Mucosa of descending colon (tissue), 3 donors: ENCODE measurements at regions not wholly inside any gene's neighbourhood (a gene's known extent, or its start where the extent isn't known, plus 50 kb on each side); places are given as distances from the start of the nearest gene placed in this dataset.

ENCODE experiments used
- ATAC-seq: fragments of 200-7000 bp; cut with Tn5 transposase; one replicate; pipeline ENCODE4 v1.9.1; 2020; ENCODE audit warnings: mild to moderate bottlenecking, moderate library complexity
- DNase-seq, 3 donors: peaks; one replicate each; pipeline ENCODE4 v3.0.0-alpha.2; 2020
- H3K36me3 ChIP-seq: fragments of 200-600 bp; one replicate; pipeline ENCODE4 v1.8.0; 2021; ENCODE audit warnings: low read depth, mild to moderate bottlenecking
- H3K4me1 ChIP-seq: fragments of 200-600 bp; one replicate; pipeline ENCODE4 v1.8.0; 2021; ENCODE audit warnings: low read depth, mild to moderate bottlenecking
- H3K4me3 ChIP-seq: fragments of 200-600 bp; one replicate; pipeline ENCODE4 v1.8.0; 2021; ENCODE audit warnings: mild to moderate bottlenecking
- H3K9me3 ChIP-seq: fragments of 200-600 bp; one replicate; pipeline ENCODE4 v1.8.0; 2021; ENCODE audit warnings: mild to moderate bottlenecking
- CTCF ChIP-seq: fragments of 200-600 bp; IDR thresholded peaks from one replicate; pipeline ENCODE4 v1.8.0; 2022; ENCODE audit warnings: antibody characterized with exemption, mild to moderate bottlenecking
- intact Hi-C, 2 donors: fragments of 100-400 bp; cut with DNase I in 1 of 2; cut with micrococcal nuclease in 1 of 2; formaldehyde crosslinking; loops; one replicate each; pipeline versions ENCODE4 v1.11.0 to v1.11.1; 2022; cut with DNase I, micrococcal nuclease
- donor health status: DM: no; HTN: no; CAD: no; lungs with moderate emphysema.
- donor health status: DM: no; HTN: no; CAD: no.
- donor health status: DM: no; HTN: yes; CAD: no.

DNA sequence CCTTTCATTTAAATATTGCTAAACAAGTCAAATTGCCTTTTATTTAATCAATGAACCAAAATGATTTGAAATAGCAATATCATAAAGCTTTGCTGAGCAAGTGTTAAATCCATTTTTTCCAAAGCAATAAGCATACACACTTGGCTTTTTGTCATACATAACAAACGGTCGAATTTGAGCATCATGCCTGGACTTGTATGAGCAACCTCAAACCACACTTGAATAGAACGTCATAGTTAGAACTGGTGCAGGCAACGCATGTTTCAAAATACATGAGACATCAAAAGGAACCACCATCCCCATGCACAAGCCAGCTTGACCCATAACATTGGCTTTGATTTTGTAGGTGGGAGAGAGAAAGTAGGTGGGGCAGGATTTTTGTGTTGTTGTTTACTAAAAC lies 812.3 kb upstream of the FRG1 start:
- Histone ChIP-seq H3K36me3 (no peaks in the 10 kb centered on the region), H3K4me3 (no peak overlapping the region), H3K9me3 (no peaks in the 10 kb centered on the region), H3K4me1 (no peaks in the 10 kb centered on the region)
- no peak for TF ChIP-seq CTCF
- DNase-seq (no peak), ATAC-seq (no peak)
- intact Hi-C loops = no loop called here

DNA sequence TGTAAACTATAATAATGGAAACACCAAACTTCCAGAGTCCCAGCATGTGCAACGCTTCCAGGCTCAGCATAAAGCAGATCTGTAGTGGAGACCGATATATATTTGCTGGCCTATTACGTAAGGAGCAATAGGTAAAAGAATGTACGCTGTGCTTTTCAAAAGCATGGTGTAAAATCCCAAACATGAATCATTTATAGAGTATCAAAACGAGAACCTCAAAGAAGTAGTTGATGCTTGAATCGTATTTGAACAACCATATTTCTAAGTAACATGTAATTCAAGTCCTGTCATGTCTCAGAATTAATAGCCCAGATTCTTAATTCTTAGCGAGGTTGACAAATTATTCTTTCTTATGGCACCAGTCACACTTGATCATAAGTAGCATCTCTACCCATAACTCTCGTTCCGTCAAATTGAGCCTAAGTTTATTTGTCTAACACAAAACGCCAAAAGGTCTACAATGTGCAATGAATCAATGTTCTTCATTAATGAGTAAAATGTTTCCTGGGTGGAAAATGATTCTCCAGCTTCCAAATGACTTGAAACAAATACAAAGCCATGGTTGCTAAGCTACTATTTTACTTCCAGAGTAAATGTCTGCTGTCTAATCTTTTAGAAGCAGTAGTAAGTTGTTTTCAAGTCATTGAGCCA lies 811.5 kb upstream of the FRG1 start:
- no peak for TF ChIP-seq CTCF
- Histone ChIP-seq H3K4me3 (no peak overlapping the region), H3K36me3 (no peaks in the 10 kb centered on the region), H3K4me1 (no peaks in the 10 kb centered on the region), H3K9me3 (no peaks in the 10 kb centered on the region)
- no peak for ATAC-seq
- DNase-seq = no peak
- intact Hi-C loops = no loop called here

GRCh38 chr4:189131118-189131517 lies 809.6 kb upstream of the FRG1 start:
- Histone ChIP-seq H3K4me1 (no peaks in the 10 kb centered on the region), H3K9me3 (no peaks in the 10 kb centered on the region), H3K36me3 (no peaks in the 10 kb centered on the region), H3K4me3 (no peak overlapping the region)
- ATAC-seq (no peak), DNase-seq (no peak)
- intact Hi-C loops = no loop called here
- no peak for TF ChIP-seq CTCF

GRCh38 chr4:189136462-189136861 lies 804.2 kb upstream of the FRG1 start:
- ATAC-seq (no peak), DNase-seq (no peak)
- no peak overlapping the region for H3K4me3 ChIP-seq
- intact Hi-C loops = no loop called here
- no peaks in the 10 kb centered on the region for H3K36me3 ChIP-seq
- TF ChIP-seq CTCF = no peak
- H3K9me3 ChIP-seq = no peaks in the 10 kb centered on the region
- no peaks in the 10 kb centered on the region for H3K4me1 ChIP-seq

GRCh38 chr4:189143263-189143952 lies 797.3 kb upstream of the FRG1 start:
- Histone ChIP-seq H3K36me3 (no peaks in the 10 kb centered on the region), H3K4me1 (no peaks in the 10 kb centered on the region), H3K9me3 (peaks cover 5% of the 10 kb centered on the region), H3K4me3 (no peak overlapping the region)
- intact Hi-C loops = no loop called here
- DNase-seq (no peak), ATAC-seq (no peak)
- no peak for TF ChIP-seq CTCF
